ENCODE measurements at regions not wholly inside any gene's neighbourhood (a gene's known extent, or its start where the extent isn't known, plus 50 kb on each side); places are given as distances from the start of the nearest gene placed in this dataset.

GRCh38 chr18:56258178-56258577, 380.2 kb downstream of the TXNL1 start:
- Mint-ChIP-seq H3K36me3 (ENCODE audit: insufficient read depth) (no peaks in the 10 kb centered on the region), H3K4me3 (ENCODE audit: low read depth) (no peak overlapping the region), H3K27ac (no peak overlapping the region), H3K9me3 (ENCODE audit: low read depth) (peaks cover 6% of the 10 kb centered on the region), H3K4me1 (ENCODE audit: low read depth) (peaks cover 10% of the 10 kb centered on the region), H3K27me3 (no peaks in the 10 kb centered on the region)
- DNase-seq (ENCODE audit: low spot score, unreplicated experiment), result no peak
- TF ChIP-seq CTCF (IDR thresholded peaks at IDR 0.05; ENCODE audit: unreplicated experiment), result no peak

GRCh38 chr18:56257205-56257604, 381.2 kb downstream of the TXNL1 start:
- peaks cover 10% of the 10 kb centered on the region for H3K4me1 Mint-ChIP-seq (ENCODE audit: low read depth)
- peaks cover under 1% of the 10 kb centered on the region for H3K27me3 Mint-ChIP-seq
- no peak overlapping the region for H3K4me3 Mint-ChIP-seq (ENCODE audit: low read depth)
- H3K9me3 Mint-ChIP-seq (ENCODE audit: low read depth), result peaks cover 6% of the 10 kb centered on the region
- TF ChIP-seq CTCF (IDR thresholded peaks at IDR 0.05; ENCODE audit: unreplicated experiment), result no peak
- no peak overlapping the region for H3K27ac Mint-ChIP-seq
- H3K36me3 Mint-ChIP-seq (ENCODE audit: insufficient read depth), result no peaks in the 10 kb centered on the region
- DNase-seq (ENCODE audit: low spot score, unreplicated experiment), result no peak

GRCh38 chr18:56256659-56257058, 381.7 kb downstream of the TXNL1 start:
- no peak for DNase-seq (ENCODE audit: low spot score, unreplicated experiment)
- TF ChIP-seq CTCF (IDR thresholded peaks at IDR 0.05; ENCODE audit: unreplicated experiment), result no peak

GRCh38 chr18:56255381-56255780, 383.0 kb downstream of the TXNL1 start:
- H3K9me3 Mint-ChIP-seq (ENCODE audit: low read depth), result peaks cover 6% of the 10 kb centered on the region
- H3K36me3 Mint-ChIP-seq (ENCODE audit: insufficient read depth), result no peaks in the 10 kb centered on the region
- no peak overlapping the region for H3K4me3 Mint-ChIP-seq (ENCODE audit: low read depth)
- no peak for TF ChIP-seq CTCF (IDR thresholded peaks at IDR 0.05; ENCODE audit: unreplicated experiment)
- DNase-seq (ENCODE audit: low spot score, unreplicated experiment), result no peak
- peaks cover 10% of the 10 kb centered on the region for H3K4me1 Mint-ChIP-seq (ENCODE audit: low read depth)
- peaks cover 9% of the 10 kb centered on the region for H3K27me3 Mint-ChIP-seq
- H3K27ac Mint-ChIP-seq, result no peak overlapping the region

More at GRCh38 chr18:56256659-56257058, 381.7 kb downstream of the TXNL1 start:
- Mint-ChIP-seq H3K36me3 (ENCODE audit: insufficient read depth) (no peaks in the 10 kb centered on the region), H3K9me3 (ENCODE audit: low read depth) (peaks cover 6% of the 10 kb centered on the region), H3K4me3 (ENCODE audit: low read depth) (no peak overlapping the region), H3K4me1 (ENCODE audit: low read depth) (peaks cover 10% of the 10 kb centered on the region), H3K27ac (no peak overlapping the region), H3K27me3 (peaks cover 3% of the 10 kb centered on the region)

GRCh38 chr18:56252456-56252855, 385.9 kb downstream of the TXNL1 start:
- Mint-ChIP-seq H3K9me3 (ENCODE audit: low read depth) (peaks cover 6% of the 10 kb centered on the region), H3K4me1 (ENCODE audit: low read depth) (no peaks in the 10 kb centered on the region), H3K27me3 (peaks cover 17% of the 10 kb centered on the region), H3K4me3 (ENCODE audit: low read depth) (no peak overlapping the region), H3K36me3 (ENCODE audit: insufficient read depth) (no peaks in the 10 kb centered on the region), H3K27ac (no peak overlapping the region)
- DNase-seq (ENCODE audit: low spot score, unreplicated experiment), result no peak
- TF ChIP-seq CTCF (IDR thresholded peaks at IDR 0.05; ENCODE audit: unreplicated experiment), result no peak

Measured in progenitor cell of endocrine pancreas (in vitro differentiated cells).